Ishikawa (cell line): ENCODE measurements at regions not wholly inside any gene's neighbourhood (a gene's known extent, or its start where the extent isn't known, plus 50 kb on each side); places are given as distances from the start of the nearest gene placed in this dataset.

Experiments used
- CEBPB ChIP-seq: IDR thresholded peaks from 2 replicates; pipeline ENCODE4 v1.6.1; 2012
- CREB1 ChIP-seq: IDR thresholded peaks from 2 replicates; pipeline ENCODE4 v1.6.1; 2012; ENCODE audit warnings: low read depth
- EGR1 ChIP-seq: IDR thresholded peaks from 2 replicates; pipeline ENCODE4 v1.6.1; 2012
- EP300 ChIP-seq: IDR thresholded peaks from 2 replicates; pipeline ENCODE4 v1.6.1; 2012; ENCODE audit warnings: borderline replicate concordance
- FOXM1 ChIP-seq: IDR thresholded peaks from 2 replicates; pipeline ENCODE4 v1.6.1; 2012; ENCODE audit warnings: low read depth, borderline replicate concordance
- MAX ChIP-seq: IDR thresholded peaks from 2 replicates; pipeline ENCODE4 v1.6.1; 2012
- NFIC ChIP-seq: IDR thresholded peaks from 2 replicates; pipeline ENCODE4 v1.6.1; 2012
- RAD21 ChIP-seq: IDR thresholded peaks from 2 replicates; pipeline ENCODE4 v1.6.1; 2012; ENCODE audit warnings: low read depth
- REST ChIP-seq: IDR thresholded peaks from 2 replicates; pipeline ENCODE4 v1.6.1; 2012; ENCODE audit warnings: low read depth, mild to moderate bottlenecking
- TAF1 ChIP-seq: IDR thresholded peaks from 2 replicates; pipeline ENCODE4 v1.6.1; 2012; ENCODE audit warnings: low read depth, mild to moderate bottlenecking
- TCF12 ChIP-seq: IDR thresholded peaks from 2 replicates; pipeline ENCODE4 v1.6.1; 2012; ENCODE audit warnings: low read depth
- TEAD4 ChIP-seq: IDR thresholded peaks from 2 replicates; pipeline ENCODE4 v1.6.1; 2012
- USF1 ChIP-seq: IDR thresholded peaks from 2 replicates; pipeline ENCODE4 v1.6.1; 2012
- YY1 ChIP-seq: IDR thresholded peaks from 2 replicates; pipeline ENCODE4 v1.6.1; 2012; ENCODE audit warnings: low read depth
- ZBTB7A ChIP-seq: IDR thresholded peaks from 2 replicates; pipeline ENCODE4 v1.6.1; 2012; ENCODE audit warnings: low read depth

GRCh38 chr3:6260551-6261191 lies 600.2 kb upstream of the GRM7 start:
- no peak for TF ChIP-seq CEBPB
- TF ChIP-seq EP300: no peak
- no peak for TF ChIP-seq TAF1
- TF ChIP-seq FOXM1: no peak
- TF ChIP-seq RAD21: no peak
- TF ChIP-seq NFIC: no peak
- no peak for TF ChIP-seq MAX
- TF ChIP-seq ZBTB7A: no peak
- TF ChIP-seq CREB1: no peak
- no peak for TF ChIP-seq YY1
- no peak for TF ChIP-seq TEAD4
- no peak for TF ChIP-seq REST
- no peak for TF ChIP-seq TCF12
- no peak for TF ChIP-seq EGR1
- TF ChIP-seq USF1: no peak

GRCh38 chr3:6262010-6262409 lies 598.9 kb upstream of the GRM7 start:
- TF ChIP-seq CEBPB (no peak), EGR1 (no peak), TAF1 (no peak), USF1 (no peak), TEAD4 (no peak), MAX (no peak), NFIC (no peak), EP300 (no peak), RAD21 (no peak), TCF12 (no peak), FOXM1 (no peak), YY1 (no peak), ZBTB7A (no peak), CREB1 (no peak), REST (no peak)

- TF ChIP-seq ZBTB7A (no peak), YY1 (no peak), EP300 (no peak), CREB1 (no peak), MAX (no peak), TEAD4 (no peak), EGR1 (no peak), REST (no peak), TCF12 (no peak)
These were observed 596.9 kb upstream of the GRM7 start for GRCh38 chr3:6264036-6264435.

GRCh38 chr3:6264906-6265305 lies 596.0 kb upstream of the GRM7 start:
- TF ChIP-seq TEAD4: no peak
- no peak for TF ChIP-seq TAF1
- TF ChIP-seq EGR1: no peak
- no peak for TF ChIP-seq CEBPB
- no peak for TF ChIP-seq FOXM1
- no peak for TF ChIP-seq TCF12

- TF ChIP-seq TAF1 (no peak), USF1 (no peak), TEAD4 (no peak), ZBTB7A (no peak), REST (no peak), EP300 (no peak), FOXM1 (no peak), RAD21 (no peak), CREB1 (no peak), TCF12 (no peak), EGR1 (no peak), CEBPB (no peak)
These were observed 594.8 kb upstream of the GRM7 start for GRCh38 chr3:6266135-6266534.
